HFFc6 (cell line): ENCODE measurements at regions not wholly inside any gene's neighbourhood (a gene's known extent, or its start where the extent isn't known, plus 50 kb on each side); places are given as distances from the start of the nearest gene placed in this dataset.

Source experiments
- DNase-seq: peaks from one replicate; pipeline ENCODE4 v3.0.0-alpha.2; 2018
- H3K27ac Mint-ChIP-seq: 2 replicates; pipeline ENCODE4 v1.8.0; 2020; ENCODE audit warnings: mild to moderate bottlenecking, mixed read lengths
- H3K27me3 Mint-ChIP-seq: 2 replicates; pipeline ENCODE4 v1.8.0; 2021; ENCODE audit warnings: mild to moderate bottlenecking, moderate library complexity, mixed read lengths; ENCODE audit not compliant: insufficient read depth
- H3K36me3 Mint-ChIP-seq: 2 replicates; pipeline ENCODE4 v1.8.0; 2021; ENCODE audit warnings: low read depth, mixed read lengths
- H3K4me1 Mint-ChIP-seq: 2 replicates; pipeline ENCODE4 v1.8.0; 2020; ENCODE audit warnings: low read depth, mixed read lengths
- H3K4me3 Mint-ChIP-seq: 2 replicates; pipeline ENCODE4 v1.8.0; 2020; ENCODE audit warnings: mild to moderate bottlenecking, moderate library complexity, mixed read lengths
- H3K9me3 Mint-ChIP-seq: 2 replicates; pipeline ENCODE4 v1.8.0; 2020; ENCODE audit warnings: mild to moderate bottlenecking, mixed read lengths
- CTCF ChIP-seq: fragments of 200-600 bp; sonication (generic); IDR thresholded peaks from 2 replicates; pipeline ENCODE4 v1.5.0; 2021; ENCODE audit warnings: antibody characterized with exemption, mild to moderate bottlenecking

- Mint-ChIP-seq H3K4me3 (no peak overlapping the region), H3K4me1 (no peaks in the 10 kb centered on the region), H3K9me3 (peaks cover 48% of the 10 kb centered on the region), H3K36me3 (no peaks in the 10 kb centered on the region), H3K27ac (no peak overlapping the region), H3K27me3 (no peaks in the 10 kb centered on the region)
- no peak for DNase-seq
- TF ChIP-seq CTCF, result no peak
Observed at GRCh38 chr18:4839639-4840038, 357.4 kb downstream of the AKAIN1 start.

- H3K27me3 Mint-ChIP-seq, result no peaks in the 10 kb centered on the region
- DNase-seq, result no peak
- peaks cover 42% of the 10 kb centered on the region for H3K9me3 Mint-ChIP-seq
- H3K4me3 Mint-ChIP-seq, result no peak overlapping the region
- H3K27ac Mint-ChIP-seq, result no peak overlapping the region
- no peaks in the 10 kb centered on the region for H3K4me1 Mint-ChIP-seq
- TF ChIP-seq CTCF, result no peak
- H3K36me3 Mint-ChIP-seq, result no peaks in the 10 kb centered on the region
Observed at GRCh38 chr18:4836141-4836540, 360.9 kb downstream of the AKAIN1 start.

- no peaks in the 10 kb centered on the region for H3K4me1 Mint-ChIP-seq
- no peak for DNase-seq
- H3K27me3 Mint-ChIP-seq, result no peaks in the 10 kb centered on the region
- peaks cover 41% of the 10 kb centered on the region for H3K9me3 Mint-ChIP-seq
- no peak for TF ChIP-seq CTCF
- H3K36me3 Mint-ChIP-seq, result no peaks in the 10 kb centered on the region
- no peak overlapping the region for H3K4me3 Mint-ChIP-seq
- H3K27ac Mint-ChIP-seq, result no peak overlapping the region
Observed at GRCh38 chr18:4831791-4832375, 365.2 kb downstream of the AKAIN1 start.

GRCh38 chr18:4831127-4831526 lies 365.9 kb downstream of the AKAIN1 start:
- H3K4me3 Mint-ChIP-seq, result no peak overlapping the region
- H3K27ac Mint-ChIP-seq, result no peak overlapping the region
- H3K4me1 Mint-ChIP-seq, result no peaks in the 10 kb centered on the region
- no peak for TF ChIP-seq CTCF
- H3K36me3 Mint-ChIP-seq, result no peaks in the 10 kb centered on the region
- H3K27me3 Mint-ChIP-seq, result no peaks in the 10 kb centered on the region
- H3K9me3 Mint-ChIP-seq, result peaks cover 43% of the 10 kb centered on the region
- no peak for DNase-seq

- Mint-ChIP-seq H3K4me3 (no peak overlapping the region), H3K4me1 (no peaks in the 10 kb centered on the region), H3K27me3 (no peaks in the 10 kb centered on the region), H3K9me3 (peaks cover 72% of the 10 kb centered on the region), H3K36me3 (no peaks in the 10 kb centered on the region), H3K27ac (no peak overlapping the region)
- no peak for TF ChIP-seq CTCF
- no peak for DNase-seq
Observed at GRCh38 chr18:4823091-4823490, 368.0 kb upstream of the DLGAP1 start.

- H3K27me3 Mint-ChIP-seq, result no peaks in the 10 kb centered on the region
- TF ChIP-seq CTCF, result no peak
- no peak overlapping the region for H3K27ac Mint-ChIP-seq
- no peak for DNase-seq
- peaks cover 68% of the 10 kb centered on the region for H3K9me3 Mint-ChIP-seq
- no peaks in the 10 kb centered on the region for H3K4me1 Mint-ChIP-seq
- no peaks in the 10 kb centered on the region for H3K36me3 Mint-ChIP-seq
- H3K4me3 Mint-ChIP-seq, result no peak overlapping the region
Observed at GRCh38 chr18:4821801-4822200, 366.7 kb upstream of the DLGAP1 start.
